SK-N-MC (cell line): ENCODE measurements at regions not wholly inside any gene's neighbourhood (a gene's known extent, or its start where the extent isn't known, plus 50 kb on each side); places are given as distances from the start of the nearest gene placed in this dataset.

ENCODE experiments used
- EZH2 ChIP-seq: fragments of 200-600 bp; sonication (generic); IDR thresholded peaks from one replicate; pipeline ENCODE4 v1.6.1; 2017; ENCODE audit warnings: antibody characterized with exemption
- FOXP2 ChIP-seq: optimal IDR thresholded peaks from 2 replicates; pipeline ENCODE3; 2011; ENCODE audit warnings: mild to moderate bottlenecking, moderate library complexity; ENCODE audit not compliant: insufficient read depth; ENCODE audit errors: extremely low read length, control extremely low read depth

DNA sequence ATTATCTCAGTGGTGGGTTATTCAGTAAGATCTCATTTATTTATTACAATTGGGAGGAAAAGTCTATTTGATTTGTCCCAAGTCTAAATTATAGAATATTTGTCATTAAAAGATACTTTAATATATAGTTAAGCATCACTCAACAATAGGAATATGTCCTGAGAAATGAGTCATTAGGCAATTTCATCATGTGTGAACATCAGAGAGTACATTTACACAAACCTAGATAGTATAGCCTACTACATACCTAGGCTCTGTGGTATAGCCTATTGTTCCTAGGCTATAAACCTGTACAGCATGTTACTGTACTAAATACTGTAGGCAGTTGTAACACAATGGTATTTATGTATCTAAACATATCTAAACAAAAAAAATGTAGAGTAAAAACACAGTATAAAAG, 135.0 kb upstream of the RASA1 start:
- no peak for TF ChIP-seq FOXP2
- TF ChIP-seq EZH2 = no peak
